A673 (cell line): ENCODE measurements at regions not wholly inside any gene's neighbourhood (a gene's known extent, or its start where the extent isn't known, plus 50 kb on each side); places are given as distances from the start of the nearest gene placed in this dataset.

Experiments used
- CTCF ChIP-seq: fragments of 300-800, 200-600 bp; sonication (generic); conservative IDR thresholded peaks from 2 replicates; pipeline ENCODE4 v1.5.1; 2017; ENCODE audit warnings: low read depth, mild to moderate bottlenecking, antibody characterized with exemption, low read length, moderate library complexity, mixed read lengths
- EZH2 ChIP-seq: fragments of 200-600 bp; sonication (generic); IDR thresholded peaks from 2 replicates; pipeline ENCODE4 v1.6.1; 2017; ENCODE audit warnings: borderline replicate concordance, low read depth, mild to moderate bottlenecking, mixed read lengths, antibody characterized with exemption, low read length; ENCODE audit not compliant: poor library complexity, severe bottlenecking

DNA sequence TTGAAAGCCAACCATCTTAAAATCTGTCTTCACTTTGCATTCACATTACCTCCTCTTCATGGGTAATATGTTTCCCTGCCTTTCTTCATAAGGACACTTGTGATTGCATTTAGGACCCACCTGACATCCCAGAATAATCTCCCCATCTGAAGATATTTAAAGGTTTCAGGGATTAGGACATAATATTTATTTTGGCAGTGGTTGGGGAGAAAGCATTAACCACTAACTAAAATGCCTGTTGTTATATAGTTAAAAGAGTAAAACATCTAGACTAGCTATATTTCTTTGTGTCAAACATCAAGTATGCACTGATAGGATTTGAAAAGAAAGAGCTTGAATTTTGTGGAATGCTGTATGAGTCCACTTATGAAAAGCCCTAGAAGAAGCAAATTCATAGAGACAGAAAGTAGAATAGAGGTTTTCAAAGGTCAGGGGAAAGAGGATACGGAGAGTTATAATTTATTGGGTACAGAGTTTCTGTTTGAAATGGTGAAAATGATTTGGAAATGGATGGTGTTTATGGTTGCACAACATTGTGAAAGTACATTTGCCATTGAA lies 457.7 kb upstream of the SPRY2 start:
- TF ChIP-seq CTCF: no peak
- TF ChIP-seq EZH2: no peak
